ENCODE measurements at regions not wholly inside any gene's neighbourhood (a gene's known extent, or its start where the extent isn't known, plus 50 kb on each side); places are given as distances from the start of the nearest gene placed in this dataset.
A peak's percentile ranks its signal among the peaks of the same experiment; 100 is the strongest.

DNA sequence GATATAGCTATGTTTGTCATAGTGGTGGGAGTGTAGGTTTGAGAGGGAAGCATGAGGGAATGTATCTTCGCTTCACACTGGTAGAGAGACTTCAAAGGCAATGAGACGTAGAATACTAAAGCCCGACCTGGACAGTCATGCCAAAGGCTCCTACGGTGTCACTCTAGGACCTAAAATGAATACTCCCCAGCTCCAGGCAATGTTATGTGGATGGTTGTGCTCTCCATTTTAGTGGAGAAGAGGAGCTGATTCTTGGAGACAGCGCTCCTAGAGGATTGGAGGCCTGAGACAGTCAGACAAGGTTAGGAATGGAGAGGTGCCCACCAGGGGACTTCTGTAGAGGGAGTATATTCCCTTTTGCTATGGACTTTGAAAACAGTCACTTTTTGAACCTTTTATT is 260.1 kb downstream of the MEX3B start:
- DNase-seq (ENCODE audit: low read depth): no peak
- TF ChIP-seq POLR2A (IDR thresholded peaks at IDR 0.05; ENCODE audit: extremely low read depth, insufficient read length) (no peak), MYC (IDR thresholded peaks at IDR 0.05; ENCODE audit: low read depth, low read length) (no peak)
- TF ChIP-seq, protein P1, sequence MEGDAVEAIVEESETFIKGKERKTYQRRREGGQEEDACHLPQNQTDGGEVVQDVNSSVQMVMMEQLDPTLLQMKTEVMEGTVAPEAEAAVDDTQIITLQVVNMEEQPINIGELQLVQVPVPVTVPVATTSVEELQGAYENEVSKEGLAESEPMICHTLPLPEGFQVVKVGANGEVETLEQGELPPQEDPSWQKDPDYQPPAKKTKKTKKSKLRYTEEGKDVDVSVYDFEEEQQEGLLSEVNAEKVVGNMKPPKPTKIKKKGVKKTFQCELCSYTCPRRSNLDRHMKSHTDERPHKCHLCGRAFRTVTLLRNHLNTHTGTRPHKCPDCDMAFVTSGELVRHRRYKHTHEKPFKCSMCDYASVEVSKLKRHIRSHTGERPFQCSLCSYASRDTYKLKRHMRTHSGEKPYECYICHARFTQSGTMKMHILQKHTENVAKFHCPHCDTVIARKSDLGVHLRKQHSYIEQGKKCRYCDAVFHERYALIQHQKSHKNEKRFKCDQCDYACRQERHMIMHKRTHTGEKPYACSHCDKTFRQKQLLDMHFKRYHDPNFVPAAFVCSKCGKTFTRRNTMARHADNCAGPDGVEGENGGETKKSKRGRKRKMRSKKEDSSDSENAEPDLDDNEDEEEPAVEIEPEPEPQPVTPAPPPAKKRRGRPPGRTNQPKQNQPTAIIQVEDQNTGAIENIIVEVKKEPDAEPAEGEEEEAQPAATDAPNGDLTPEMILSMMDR (IDR thresholded peaks at IDR 0.05; ENCODE audit: low read depth, low read length): no peak
- TF ChIP-seq, protein P2, sequence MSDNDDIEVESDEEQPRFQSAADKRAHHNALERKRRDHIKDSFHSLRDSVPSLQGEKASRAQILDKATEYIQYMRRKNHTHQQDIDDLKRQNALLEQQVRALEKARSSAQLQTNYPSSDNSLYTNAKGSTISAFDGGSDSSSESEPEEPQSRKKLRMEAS (IDR thresholded peaks at IDR 0.05; ENCODE audit: low read depth, low read length): no peak
- H3K4me3 ChIP-seq (ENCODE audit: low read depth, low read length): no peak overlapping the region

DNA sequence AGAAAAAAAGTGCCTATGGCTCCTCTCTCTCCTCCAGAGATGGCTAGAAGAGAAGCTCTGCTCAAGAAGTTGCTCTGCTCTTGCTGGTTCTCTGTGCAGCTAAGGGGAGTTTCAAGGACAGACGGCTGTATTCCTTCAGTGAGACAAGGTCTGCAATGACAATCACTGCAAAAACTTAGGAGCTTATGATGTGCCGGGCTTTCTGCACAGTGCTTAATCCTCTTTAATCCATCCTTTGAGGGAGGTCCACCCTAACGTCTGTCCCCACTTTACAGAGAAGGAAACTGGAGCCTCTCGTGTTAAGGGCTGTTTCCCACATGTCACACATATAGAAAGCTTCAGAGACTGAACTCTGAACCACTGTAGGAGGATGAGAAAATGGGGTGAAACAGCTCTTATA is 260.6 kb downstream of the MEX3B start:
- H3K4me3 ChIP-seq (ENCODE audit: low read depth, low read length): no peak overlapping the region
- no peak for DNase-seq (ENCODE audit: low read depth)
- TF ChIP-seq, protein P1 (IDR thresholded peaks at IDR 0.05; ENCODE audit: low read depth, low read length): no peak
- TF ChIP-seq MYC (IDR thresholded peaks at IDR 0.05; ENCODE audit: low read depth, low read length) (no peak), POLR2A (IDR thresholded peaks at IDR 0.05; ENCODE audit: extremely low read depth, insufficient read length) (no peak)
- TF ChIP-seq, protein P2 (IDR thresholded peaks at IDR 0.05; ENCODE audit: low read depth, low read length): no peak

DNA sequence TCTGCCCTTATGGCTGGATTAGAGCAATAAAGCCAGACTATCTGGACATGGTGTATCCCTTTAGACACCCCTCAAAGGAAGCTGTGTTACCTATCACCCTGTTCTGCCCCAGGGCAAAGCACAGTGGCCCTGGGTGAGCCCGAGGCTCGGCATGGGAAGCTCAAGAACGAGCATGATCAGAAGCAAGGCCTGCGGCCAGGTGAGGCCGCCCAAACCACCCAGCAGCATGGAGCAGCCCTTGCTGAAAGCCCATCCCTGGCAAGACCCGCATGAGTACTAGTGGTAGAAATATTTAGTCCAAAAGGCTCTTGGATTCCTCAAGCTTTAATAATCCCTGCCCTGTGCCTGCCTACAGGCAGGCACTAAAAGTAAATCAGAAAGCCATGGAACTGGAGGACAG is 261.1 kb downstream of the MEX3B start:
- no peak for DNase-seq (ENCODE audit: low read depth)
- H3K4me3 ChIP-seq (ENCODE audit: low read depth, low read length): no peak overlapping the region
- TF ChIP-seq, protein P1 (IDR thresholded peaks at IDR 0.05; ENCODE audit: low read depth, low read length): no peak
- TF ChIP-seq POLR2A (IDR thresholded peaks at IDR 0.05; ENCODE audit: extremely low read depth, insufficient read length): no peak
- TF ChIP-seq, protein P2 (IDR thresholded peaks at IDR 0.05; ENCODE audit: low read depth, low read length): no peak
- no peak for TF ChIP-seq MYC (IDR thresholded peaks at IDR 0.05; ENCODE audit: low read depth, low read length)

DNA sequence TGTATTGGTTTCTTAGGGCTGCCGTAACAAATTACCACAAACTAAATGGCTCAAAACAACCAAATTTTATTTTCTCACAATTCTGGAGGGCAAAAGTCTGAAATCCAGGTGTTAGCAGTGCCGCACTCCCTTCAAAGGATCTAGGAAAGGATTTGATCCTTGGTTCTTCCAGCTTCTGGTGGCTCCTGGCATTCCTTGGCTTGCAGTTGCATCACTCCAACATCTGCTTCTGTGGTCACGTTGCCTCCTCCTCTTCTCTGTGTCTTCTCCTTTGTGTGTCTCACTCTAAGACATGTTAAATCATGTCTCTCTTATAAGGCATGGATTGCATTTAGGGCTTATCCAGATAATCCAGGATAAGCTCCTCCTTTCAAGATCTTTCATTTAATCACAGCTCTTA is 262.2 kb downstream of the MEX3B start:
- TF ChIP-seq, protein P1 (IDR thresholded peaks at IDR 0.05; ENCODE audit: low read depth, low read length): no peak
- TF ChIP-seq, protein P2 (IDR thresholded peaks at IDR 0.05; ENCODE audit: low read depth, low read length): no peak
- TF ChIP-seq POLR2A (IDR thresholded peaks at IDR 0.05; ENCODE audit: extremely low read depth, insufficient read length) (no peak), MYC (IDR thresholded peaks at IDR 0.05; ENCODE audit: low read depth, low read length) (no peak)
- no peak overlapping the region for H3K4me3 ChIP-seq (ENCODE audit: low read depth, low read length)
- DNase-seq (ENCODE audit: low read depth): no peak

DNA sequence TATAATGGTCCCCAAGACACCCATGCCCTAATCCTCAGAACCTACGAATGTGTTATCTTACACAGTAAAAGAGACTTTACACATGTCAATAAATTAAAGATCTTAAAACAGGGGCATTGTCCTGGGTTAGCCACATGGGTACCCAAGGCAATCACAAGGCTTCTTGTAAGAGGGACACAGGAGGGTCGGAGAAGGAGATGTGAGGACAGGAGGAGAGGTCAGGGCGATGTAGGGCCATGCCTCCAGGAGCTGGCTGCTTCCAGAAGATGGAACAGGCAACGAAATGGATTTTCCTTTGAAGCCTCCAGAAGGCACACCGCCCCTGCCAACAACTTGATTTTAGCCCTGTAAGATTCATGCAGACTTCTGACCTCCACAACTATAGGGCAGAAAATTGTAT is 262.7 kb downstream of the MEX3B start:
- TF ChIP-seq MYC (IDR thresholded peaks at IDR 0.05; ENCODE audit: low read depth, low read length) (no peak), POLR2A (IDR thresholded peaks at IDR 0.05; ENCODE audit: extremely low read depth, insufficient read length) (no peak)
- TF ChIP-seq, protein P1 (IDR thresholded peaks at IDR 0.05; ENCODE audit: low read depth, low read length): no peak
- TF ChIP-seq, protein P2 (IDR thresholded peaks at IDR 0.05; ENCODE audit: low read depth, low read length): no peak
- no peak for DNase-seq (ENCODE audit: low read depth)
- H3K4me3 ChIP-seq (ENCODE audit: low read depth, low read length): no peak overlapping the region

DNA sequence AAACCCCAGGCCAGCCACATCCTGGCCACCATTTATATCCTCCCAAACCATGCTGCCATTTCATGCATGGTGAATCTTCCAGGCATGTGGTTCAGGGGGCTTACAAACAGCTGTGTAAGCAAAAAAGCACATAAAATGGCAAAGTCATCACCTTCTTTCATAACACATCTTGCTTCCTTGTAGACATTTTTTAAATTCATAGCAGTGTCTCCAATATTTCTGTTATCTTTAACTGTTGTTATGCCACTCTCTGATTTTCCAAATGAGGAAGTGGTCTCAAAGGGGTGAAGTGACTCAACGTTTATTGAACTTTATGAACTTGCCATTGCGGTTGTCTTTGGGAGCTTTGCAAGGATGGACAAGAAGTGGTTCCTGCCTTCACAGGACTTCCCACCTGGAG is 264.4 kb downstream of the MEX3B start:
- DNase-seq (ENCODE audit: low read depth): peak; percentile 60
- no peak overlapping the region for H3K4me3 ChIP-seq (ENCODE audit: low read depth, low read length)
- TF ChIP-seq, protein P1 (IDR thresholded peaks at IDR 0.05; ENCODE audit: low read depth, low read length): no peak
- no peak for TF ChIP-seq MYC (IDR thresholded peaks at IDR 0.05; ENCODE audit: low read depth, low read length)
- TF ChIP-seq, protein P2 (IDR thresholded peaks at IDR 0.05; ENCODE audit: low read depth, low read length): no peak
- no peak for TF ChIP-seq POLR2A (IDR thresholded peaks at IDR 0.05; ENCODE audit: extremely low read depth, insufficient read length)

All from NB4 (cell line).